HG03439 (cell line): ENCODE measurements at regions not wholly inside any gene's neighbourhood (a gene's known extent, or its start where the extent isn't known, plus 50 kb on each side); places are given as distances from the start of the nearest gene placed in this dataset.

Experiments
- ATAC-seq: cut with Tn5 transposase; IDR thresholded peaks from one replicate; pipeline ENCODE4 v1.9.1; 2021; ENCODE audit warnings: mild to moderate bottlenecking, moderate library complexity; ENCODE audit not compliant: unreplicated experiment

DNA sequence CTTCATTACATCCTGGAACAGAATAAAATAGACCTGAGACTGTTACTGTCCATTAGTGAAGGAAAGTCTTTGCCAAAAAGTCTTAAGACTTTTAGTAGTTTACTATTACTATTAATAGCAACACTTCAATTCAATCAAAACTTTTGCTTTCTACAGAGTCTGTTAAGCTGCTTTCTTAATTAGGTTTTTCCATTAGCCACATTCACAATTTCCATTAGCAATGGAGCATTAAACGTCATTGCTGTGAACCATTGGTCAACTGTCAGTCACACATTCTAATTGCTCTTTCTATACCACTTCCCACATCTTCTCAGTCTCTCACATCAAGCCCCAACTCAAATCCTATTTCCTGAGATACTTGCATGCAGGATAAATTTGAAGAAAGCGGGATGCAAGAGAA lies 736.6 kb upstream of the SORCS1 start:
- no peak for ATAC-seq

DNA sequence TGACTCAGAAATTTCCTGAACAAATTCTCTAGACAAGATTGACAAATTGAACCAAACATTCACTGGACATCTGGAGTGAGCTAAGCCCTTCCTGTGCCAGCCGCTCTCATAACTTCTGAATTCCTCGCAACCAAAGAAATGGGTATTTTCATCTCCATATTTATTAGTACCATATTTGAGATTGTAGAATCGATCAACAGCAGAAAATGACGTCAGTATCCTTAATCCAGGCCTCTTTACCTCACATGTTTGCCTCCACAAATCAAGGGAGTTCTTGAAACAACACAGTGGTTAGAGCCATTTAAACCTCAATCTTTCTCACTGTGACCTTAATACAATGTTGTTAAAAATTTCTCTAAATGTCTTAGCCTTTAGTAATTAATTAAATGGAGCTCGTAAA lies 735.6 kb upstream of the SORCS1 start:
- no peak for ATAC-seq

DNA sequence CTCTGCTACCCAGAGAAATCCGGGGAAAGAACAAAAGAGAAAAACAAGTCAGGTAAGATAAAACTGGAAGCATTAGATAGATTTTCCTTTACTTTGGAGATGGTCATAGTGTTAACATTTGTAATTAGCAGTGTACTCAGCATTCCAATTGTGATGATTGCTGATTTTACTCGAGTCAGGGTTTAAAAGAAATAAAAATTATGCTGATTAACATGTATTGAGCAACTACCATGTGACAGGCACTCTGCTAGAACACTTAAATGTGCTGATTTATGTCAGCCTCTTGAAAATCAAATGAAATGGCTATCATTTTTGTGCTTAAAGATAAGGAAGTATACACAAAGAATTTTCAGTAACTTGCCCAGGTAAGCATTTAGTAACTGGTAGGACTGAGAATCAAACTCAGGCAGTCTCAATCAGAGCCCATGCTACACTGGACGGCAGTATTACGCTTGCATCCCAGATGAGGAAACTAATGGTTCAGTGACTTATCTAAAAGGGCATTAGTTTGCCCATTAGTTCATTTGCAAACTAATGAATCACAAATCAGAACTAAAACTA lies 735.1 kb upstream of the SORCS1 start:
- no peak for ATAC-seq

- ATAC-seq, result no peak
Observed at GRCh38 chr10:107899075-107899474, 734.6 kb upstream of the SORCS1 start.

DNA sequence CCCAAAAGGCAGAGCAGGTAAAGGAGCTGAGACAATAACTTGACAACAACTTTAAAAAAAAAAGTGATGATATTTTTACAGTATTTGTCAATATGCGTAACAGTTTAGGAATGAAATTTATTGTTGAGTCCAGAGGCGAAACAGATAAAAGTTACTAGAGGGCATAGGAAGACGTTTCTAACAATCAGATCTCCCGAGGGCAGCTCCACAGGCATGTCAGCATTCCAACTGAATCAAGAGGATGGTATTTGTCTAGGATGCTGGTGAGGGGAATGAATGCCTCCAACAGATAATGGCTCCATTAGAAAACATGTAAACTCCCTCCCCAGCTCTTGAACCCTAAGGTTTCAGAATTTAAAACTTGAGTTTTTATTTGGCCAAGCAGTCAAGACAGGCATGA lies 733.9 kb upstream of the SORCS1 start:
- ATAC-seq, result no peak

- peak; percentile 53 for ATAC-seq
Observed at GRCh38 chr10:107894516-107894915, 730.0 kb upstream of the SORCS1 start.

GRCh38 chr10:107889105-107889504 lies 724.6 kb upstream of the SORCS1 start:
- ATAC-seq, result no peak

GRCh38 chr10:107880185-107880584 lies 715.7 kb upstream of the SORCS1 start:
- no peak for ATAC-seq

GRCh38 chr10:107873007-107873406 lies 708.5 kb upstream of the SORCS1 start:
- ATAC-seq, result no peak

DNA sequence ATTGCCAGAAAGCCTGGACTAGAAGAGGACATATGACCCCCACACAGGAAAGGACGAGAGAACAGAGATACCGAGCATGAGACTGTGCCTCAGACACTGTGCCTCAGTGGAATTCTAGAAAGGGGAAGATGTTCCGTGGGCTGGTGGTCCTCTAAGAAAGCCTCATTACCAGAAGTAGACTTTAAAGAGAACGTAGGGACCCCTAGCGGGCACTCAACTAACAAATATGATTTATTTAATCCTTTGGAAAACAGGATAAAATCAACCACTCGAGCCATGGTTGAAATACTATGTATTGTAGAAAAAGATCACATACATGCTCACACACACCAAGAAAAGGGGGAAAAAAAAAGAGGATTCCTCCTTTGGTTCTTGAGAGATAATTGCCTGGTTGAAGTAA lies 701.2 kb upstream of the SORCS1 start:
- no peak for ATAC-seq

- no peak for ATAC-seq
Observed at GRCh38 chr10:107859065-107859464, 694.6 kb upstream of the SORCS1 start.

DNA sequence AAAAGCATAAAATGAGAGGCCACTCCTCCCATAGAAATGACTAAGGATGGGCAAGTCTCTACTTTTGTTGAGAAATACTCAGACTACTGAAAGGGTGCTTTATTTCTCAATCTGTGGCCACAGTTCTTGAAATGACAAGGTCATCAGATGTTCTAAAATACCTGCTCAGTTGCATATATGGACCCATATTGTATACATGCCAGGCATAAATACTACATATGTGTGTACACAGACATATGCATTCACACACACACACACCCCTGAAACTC lies 691.5 kb upstream of the SORCS1 start:
- ATAC-seq, result no peak

DNA sequence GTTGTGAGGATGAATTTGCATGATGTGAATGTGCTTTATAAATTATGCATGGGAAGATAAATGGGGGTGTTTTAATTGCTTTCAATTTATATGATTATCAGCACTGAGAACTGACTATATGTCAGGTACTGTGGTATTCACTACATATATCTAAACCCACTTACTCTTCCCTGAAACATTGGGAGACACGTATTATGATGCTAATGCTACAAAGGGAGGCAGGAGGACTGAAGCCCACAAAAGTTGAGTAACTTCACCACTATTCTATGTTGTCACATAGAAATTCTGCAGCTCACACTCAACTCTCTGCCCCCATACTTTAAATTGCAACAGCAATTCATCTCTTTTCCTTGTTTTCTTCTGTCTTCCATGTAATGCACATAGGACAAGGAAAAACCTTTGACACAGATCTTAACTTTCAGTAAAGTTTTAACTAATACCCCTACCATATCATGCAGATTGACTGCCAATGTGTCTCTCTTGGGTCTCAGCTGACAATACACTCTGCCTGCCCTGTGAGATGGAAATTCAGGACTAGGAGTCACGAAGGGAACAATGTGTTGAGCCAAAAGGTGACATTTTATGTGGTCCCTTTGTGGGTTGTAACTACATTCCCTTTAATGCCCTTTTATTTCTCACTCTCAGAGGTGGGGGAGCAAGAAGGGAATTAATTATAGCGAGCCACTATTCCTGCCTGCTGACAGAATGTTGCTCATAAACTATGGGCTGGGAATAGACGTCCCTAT lies 691.0 kb upstream of the SORCS1 start:
- ATAC-seq, result no peak

DNA sequence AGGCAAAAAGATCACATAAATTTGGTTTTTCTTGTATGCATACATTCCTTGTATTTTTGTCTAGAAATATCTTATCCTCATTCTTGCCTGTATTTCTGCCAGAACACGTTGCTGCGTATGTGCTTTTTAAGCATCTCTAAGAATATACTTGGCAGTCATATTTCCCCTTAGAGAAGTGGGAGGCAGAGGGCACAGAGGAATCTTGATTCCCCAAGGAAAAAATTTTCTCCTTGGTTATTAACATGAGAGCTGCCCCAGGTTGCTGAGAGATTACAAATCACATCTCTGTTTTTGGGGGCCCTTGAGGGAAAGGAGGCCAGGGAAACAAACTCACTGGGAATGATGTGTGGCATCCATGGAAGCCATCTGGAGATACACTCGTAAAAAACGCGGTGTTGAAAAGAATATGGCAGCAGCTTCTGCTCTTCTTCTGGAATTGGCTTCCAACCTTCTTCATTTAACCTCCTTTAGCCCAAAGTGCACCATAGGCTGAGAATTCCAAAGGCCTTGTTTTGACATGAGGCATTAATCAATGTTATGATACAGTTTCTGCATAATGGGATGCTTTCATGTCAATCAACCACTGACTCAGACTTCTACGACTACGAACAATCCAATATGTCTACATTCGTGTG lies 684.3 kb upstream of the SORCS1 start:
- no peak for ATAC-seq

GRCh38 chr10:107847620-107848019 lies 683.1 kb upstream of the SORCS1 start:
- ATAC-seq, result peak; percentile 96

GRCh38 chr10:107834706-107835105 lies 670.2 kb upstream of the SORCS1 start:
- no peak for ATAC-seq

DNA sequence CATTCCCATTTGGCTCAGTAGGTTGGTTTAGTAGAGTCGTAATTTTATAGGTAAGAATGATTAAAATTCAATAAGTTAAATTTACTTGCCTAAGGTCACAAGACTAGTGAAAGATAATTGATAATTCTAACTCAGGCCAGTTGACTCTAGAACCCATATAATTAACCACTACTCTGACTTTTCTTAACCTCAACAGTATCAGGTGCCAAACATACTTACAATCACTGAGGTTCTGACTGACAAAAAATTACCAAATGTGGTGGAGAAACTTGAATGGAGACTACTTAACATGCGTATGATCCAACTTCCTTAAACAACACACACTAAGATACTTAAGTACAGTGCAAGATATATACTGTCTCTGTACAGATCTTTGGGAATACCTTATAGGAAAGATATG lies 667.3 kb upstream of the SORCS1 start:
- ATAC-seq, result no peak

DNA sequence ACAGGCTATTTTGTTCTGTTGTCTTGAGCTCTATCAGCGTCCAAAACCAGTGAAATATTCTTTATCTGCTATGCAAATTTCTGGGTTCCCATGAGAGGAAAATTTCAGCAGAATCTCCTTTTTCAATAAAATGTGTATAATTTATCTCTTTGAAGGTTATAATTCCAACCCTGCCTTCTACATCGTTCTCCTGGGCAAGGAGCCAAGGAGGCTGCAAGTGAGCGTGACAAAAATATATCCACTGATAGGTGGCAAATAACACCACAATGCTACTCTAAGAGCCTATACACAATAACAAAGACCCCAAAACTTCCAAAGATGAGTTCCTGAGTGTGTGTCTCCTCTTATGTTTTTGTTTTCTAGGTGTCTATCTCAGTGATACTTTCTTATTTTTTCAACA lies 664.7 kb upstream of the SORCS1 start:
- ATAC-seq, result no peak

GRCh38 chr10:107826171-107826570 lies 661.7 kb upstream of the SORCS1 start:
- no peak for ATAC-seq

DNA sequence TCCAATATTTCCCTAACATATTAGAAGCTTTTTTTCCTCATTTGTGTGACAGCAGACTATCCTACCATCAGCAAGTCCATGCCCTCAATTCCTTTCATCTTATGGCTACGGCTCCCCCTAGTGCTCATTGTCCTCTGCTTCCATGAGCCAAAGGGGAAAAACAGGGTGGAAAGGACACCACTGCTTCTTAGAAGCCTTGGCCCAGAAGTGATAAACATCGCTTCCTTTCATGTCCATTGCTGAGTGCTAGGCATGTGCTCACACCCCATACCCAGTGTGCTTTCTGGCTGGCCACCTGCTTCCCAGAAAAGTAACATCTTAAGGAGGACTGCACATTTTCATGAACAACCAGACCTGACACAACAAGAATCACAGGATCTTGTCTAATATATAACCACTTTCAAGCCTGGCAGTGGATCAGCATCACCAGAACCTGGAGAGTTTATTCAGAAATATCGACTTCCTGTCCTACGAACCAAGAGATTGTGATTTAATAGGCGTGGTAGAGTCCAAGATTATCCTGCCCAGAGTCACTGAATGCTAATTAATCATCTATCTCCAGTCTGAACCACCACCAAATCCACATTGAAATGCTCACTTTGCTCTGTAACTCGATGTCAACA lies 650.5 kb upstream of the SORCS1 start:
- ATAC-seq, result peak; percentile 71

GRCh38 chr10:107813451-107814162 lies 649.1 kb upstream of the SORCS1 start:
- no peak for ATAC-seq

DNA sequence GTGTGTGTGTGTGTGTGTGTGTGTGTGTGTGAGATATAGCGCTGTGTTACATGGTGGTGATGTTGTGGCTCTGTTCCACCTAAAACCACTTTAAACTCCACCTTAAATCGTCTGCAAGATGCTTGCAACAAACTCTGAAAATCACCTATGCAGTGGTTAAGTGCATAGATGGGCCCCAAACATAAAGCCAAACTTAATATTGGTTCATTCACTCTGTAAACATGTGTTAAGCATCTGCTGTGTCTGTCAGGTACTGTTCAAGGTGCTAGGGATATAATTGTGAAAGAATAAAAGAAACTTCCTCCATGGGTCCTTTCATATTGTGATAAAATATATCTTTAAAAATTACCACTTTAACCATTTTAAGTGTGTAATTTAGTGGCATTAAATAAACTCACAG lies 645.4 kb upstream of the SORCS1 start:
- ATAC-seq, result no peak
